HG02970 (cell line): ENCODE measurements at regions not wholly inside any gene's neighbourhood (a gene's known extent, or its start where the extent isn't known, plus 50 kb on each side); places are given as distances from the start of the nearest gene placed in this dataset.
A peak's percentile ranks its signal among the peaks of the same experiment; 100 is the strongest.

ENCODE experiments used
- ATAC-seq: cut with Tn5 transposase; IDR thresholded peaks from one replicate; pipeline ENCODE4 v1.9.1; 2021; ENCODE audit warnings: mild to moderate bottlenecking, moderate library complexity, moderate number of reproducible peaks; ENCODE audit not compliant: unreplicated experiment, low FRiP score

DNA sequence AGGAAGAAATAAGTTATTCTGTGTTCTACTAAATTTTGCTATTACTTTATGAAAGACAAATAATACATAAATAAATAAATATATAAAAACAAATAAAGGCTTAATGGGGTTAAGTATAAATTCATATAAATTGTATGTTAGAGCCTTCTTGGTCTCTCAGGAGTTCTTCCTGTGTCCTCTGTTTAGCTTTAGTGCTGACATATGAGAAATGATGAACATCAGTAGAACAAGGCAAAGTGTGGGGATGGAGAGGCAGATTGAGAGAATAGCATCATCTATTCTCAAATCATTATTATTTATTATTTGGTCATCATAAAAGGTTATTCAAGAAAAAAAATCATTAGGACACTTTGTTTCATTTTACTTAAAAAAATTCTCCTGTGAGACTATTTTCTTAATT lies 468.1 kb upstream of the CHST9 start:
- ATAC-seq: no peak

- no peak for ATAC-seq
These were observed 467.5 kb upstream of the CHST9 start for GRCh38 chr18:27652480-27653121.

GRCh38 chr18:27649621-27650020 lies 464.5 kb upstream of the CHST9 start:
- no peak for ATAC-seq

DNA sequence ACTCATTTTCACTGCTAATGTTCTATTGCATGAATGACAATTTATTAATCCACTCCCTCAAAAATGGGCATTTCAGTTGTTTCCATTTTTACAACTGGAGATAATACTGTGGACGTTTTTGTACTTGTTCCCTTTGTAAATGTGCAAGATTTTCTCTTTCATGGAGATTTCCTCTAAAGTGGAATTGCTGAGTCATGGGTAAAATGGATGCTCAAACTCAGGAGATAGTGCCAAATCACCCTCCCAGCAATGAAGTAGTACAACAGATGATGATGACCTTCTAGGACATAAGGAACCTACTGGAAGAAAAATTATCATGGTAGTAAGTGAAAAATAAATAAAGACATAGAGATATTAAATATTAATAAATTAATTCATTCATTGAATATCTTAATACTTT lies 460.8 kb upstream of the CHST9 start:
- ATAC-seq: no peak

- no peak for ATAC-seq
These were observed 451.5 kb upstream of the CHST9 start for GRCh38 chr18:27636576-27637085.

DNA sequence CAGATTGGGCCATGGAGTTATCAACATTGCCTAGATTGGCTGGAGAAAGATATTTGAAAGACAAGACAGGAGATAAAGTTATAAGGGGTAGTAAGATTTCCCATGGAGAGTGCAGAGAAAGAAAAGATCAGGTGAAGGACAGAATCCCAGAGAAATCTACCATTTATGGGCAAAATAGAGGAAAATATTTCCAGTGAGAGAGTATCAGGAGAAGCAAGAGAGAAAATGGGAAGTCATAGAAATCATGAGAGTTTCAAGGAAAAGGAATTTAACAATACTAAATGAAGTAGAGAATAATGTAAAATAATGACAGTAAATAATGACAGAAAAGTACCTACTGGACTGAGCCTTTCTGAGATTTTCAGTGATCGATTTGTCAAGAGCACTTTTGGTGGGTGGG lies 447.6 kb upstream of the CHST9 start:
- no peak for ATAC-seq

GRCh38 chr18:27627927-27628326 lies 442.8 kb upstream of the CHST9 start:
- no peak for ATAC-seq

DNA sequence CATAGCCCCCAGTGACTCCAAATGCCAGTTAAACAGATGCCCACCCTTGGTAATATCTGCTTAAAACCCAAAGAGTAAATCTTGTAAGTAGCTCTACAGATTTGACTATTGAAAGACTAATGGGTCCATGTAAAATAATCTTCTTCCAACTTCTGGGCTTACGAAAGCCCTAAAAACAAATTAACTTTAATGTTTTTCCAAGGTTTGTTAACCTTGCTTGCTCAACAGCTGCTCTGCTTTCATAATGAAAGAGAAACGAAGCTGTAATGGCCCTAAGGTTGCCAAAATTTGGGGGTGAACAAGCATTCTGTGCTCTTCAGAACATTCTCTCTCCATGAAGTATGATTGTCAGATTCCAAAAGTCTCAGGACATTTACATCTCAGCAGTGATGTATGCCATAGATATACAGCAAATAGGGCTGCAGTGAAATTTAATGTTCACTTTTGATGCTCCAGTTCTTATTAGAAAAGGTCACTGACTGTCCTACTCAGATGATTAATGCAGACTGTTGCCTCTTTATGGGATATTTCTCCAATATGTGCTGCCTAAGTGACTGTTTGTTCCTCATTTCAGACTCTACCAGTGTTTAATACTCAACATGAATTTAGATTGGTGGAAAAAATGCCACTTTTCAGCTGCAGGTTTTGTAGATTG lies 436.3 kb upstream of the CHST9 start:
- ATAC-seq: no peak

DNA sequence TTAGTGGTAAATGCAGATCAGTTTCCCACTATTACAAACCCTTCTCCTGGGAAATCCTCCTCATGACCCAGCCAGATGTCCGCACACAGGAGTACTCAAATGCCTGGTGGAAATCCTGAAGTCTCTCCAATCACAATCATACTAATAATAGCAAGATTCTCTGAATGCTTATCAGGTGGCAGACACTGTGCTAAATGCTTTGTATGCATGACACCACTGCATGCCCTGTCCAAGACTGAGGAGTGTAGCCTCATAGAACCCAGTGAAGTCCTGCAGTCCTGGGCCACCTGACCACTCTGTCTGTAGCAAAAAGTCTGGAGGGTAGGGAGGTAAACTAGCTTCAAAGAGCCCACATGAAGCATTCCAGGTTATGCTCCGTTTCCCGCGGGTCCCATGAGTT lies 434.8 kb upstream of the CHST9 start:
- no peak for ATAC-seq

DNA sequence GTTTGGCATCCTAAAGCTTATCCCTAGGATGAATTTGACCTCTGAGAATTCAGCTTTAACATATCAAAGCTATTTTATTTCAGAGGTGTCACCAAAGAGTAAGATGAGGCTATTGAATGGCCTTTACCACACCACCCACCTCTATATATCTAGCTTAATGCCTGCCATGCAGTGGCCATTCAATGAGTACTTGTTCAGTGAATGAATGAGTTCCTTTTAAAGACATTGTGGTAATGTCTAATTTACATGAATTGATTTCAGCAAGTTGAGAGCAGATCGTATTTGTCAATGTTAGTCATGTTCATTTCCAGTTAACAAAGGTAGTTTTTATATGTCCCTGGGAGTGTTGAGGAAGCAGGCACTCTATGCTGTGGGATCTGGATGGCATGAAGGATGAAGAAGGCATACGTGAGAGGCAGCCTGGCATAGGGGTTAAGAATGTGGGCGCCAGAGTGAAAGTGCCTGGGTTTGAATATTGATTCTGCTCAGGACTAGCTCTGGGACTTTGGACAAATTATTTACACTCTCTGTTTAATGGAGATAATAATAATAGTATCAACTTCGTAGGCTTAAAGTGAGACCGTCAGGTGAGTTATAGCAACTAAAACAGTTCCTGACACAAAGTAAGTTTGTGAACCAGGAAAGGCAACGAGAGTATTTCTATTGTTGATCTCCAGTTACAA lies 434.1 kb upstream of the CHST9 start:
- ATAC-seq: no peak

- ATAC-seq: no peak
These were observed 431.2 kb upstream of the CHST9 start for GRCh38 chr18:27616324-27616723.

DNA sequence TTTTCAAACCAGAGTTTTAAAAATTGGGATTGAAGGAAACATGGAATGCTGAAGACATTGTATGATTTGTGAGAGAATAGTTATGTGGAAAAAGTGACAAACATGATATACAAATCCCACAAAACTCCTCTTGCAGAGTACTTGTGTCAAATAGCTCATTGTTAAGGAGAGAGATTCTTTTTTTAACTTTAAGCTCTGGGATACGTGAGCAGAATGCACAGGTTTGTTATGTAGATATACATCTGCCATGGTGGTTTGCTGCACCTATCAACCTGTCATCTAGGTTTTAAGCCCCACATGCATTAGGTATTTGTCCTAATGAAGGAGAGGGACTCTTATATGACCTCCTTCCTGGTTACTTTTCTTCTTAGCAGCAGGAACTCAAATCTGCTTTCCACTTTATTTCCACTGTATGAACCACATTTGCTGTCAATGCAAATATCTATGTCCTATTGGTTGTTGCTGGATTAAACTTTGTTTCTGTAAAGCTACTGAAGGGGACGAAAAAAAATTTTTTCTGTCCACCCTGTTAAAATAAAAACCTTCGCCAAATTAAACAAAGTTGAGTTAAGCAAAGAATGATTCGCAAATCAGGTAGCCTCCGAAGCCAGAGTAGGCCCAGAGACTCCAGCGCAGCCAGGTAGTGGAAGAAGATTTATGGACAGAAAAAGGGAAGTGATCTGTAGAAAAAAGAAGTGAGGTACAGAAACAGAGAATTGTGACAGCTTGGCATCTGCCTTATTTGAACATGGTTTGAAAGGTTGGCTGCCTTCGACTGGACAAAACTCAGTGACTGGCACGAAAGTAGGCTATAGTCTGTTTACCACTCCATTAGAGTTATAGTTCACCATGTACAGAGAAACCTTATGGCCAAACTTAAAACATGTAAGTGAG lies 430.1 kb upstream of the CHST9 start:
- no peak for ATAC-seq

DNA sequence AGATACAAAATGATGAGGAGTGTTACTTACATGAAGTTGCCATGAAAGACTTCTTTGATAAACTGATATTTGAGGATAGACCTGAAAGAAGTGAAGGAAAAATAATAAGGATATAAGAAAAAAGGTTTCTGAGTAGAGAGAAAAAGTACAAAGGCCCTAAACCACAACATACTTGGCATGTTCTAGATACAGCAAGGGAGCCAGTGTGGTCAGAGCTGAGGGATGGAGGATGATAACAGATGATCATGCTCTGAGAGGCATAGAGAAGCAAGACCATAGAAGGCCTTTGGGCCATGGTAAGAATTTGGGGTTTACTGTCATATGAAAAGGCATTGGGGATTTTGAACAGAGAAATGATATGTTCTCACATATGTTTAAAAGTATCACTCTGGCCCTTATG lies 424.1 kb upstream of the CHST9 start:
- no peak for ATAC-seq

- ATAC-seq: no peak
These were observed 423.6 kb upstream of the CHST9 start for GRCh38 chr18:27608742-27609141.

- no peak for ATAC-seq
These were observed 423.1 kb upstream of the CHST9 start for GRCh38 chr18:27608174-27608573.

- no peak for ATAC-seq
These were observed 421.6 kb upstream of the CHST9 start for GRCh38 chr18:27606741-27607140.

- ATAC-seq: peak; percentile 77
These were observed 420.2 kb upstream of the CHST9 start for GRCh38 chr18:27605107-27605834.

GRCh38 chr18:27604583-27604982 lies 419.5 kb upstream of the CHST9 start:
- no peak for ATAC-seq

DNA sequence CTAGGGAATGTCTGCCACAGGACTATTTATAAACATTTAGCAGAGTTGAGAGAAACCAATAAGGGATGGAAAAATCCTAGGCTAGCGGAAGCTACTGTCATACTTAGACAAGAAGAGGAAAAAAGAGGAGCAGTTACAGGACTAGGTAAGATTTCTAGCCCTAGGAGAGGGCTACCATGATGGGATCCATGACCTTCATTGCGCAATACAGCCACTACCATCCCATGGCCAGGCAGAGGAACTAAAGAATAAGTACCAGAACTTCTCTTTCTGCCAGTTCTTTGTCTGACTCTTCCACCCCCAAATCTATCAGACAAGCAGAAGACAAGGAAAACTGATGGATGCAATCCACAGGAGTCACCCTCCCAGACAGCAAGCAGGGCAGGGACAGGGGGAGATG lies 417.0 kb upstream of the CHST9 start:
- ATAC-seq: no peak

- no peak for ATAC-seq
These were observed 415.1 kb upstream of the CHST9 start for GRCh38 chr18:27600245-27600644.
